Breast epithelium (tissue), 3 donors: ENCODE measurements at regions not wholly inside any gene's neighbourhood (a gene's known extent, or its start where the extent isn't known, plus 50 kb on each side); places are given as distances from the start of the nearest gene placed in this dataset.

ENCODE experiments used
- POLR2A ChIP-seq: fragments of 450-650 bp; IDR thresholded peaks from one replicate; pipeline ENCODE4 v1.6.1; 2016; ENCODE audit warnings: antibody characterized with exemption, mild to moderate bottlenecking, moderate library complexity
- POLR2AphosphoS5 ChIP-seq, 3 donors: sonication (generic); formaldehyde crosslinking; IDR thresholded peaks; one replicate each; pipeline ENCODE4 v1.6.1; 2017; ENCODE audit warnings: antibody characterized with exemption in 3 of 3
- TF ChIP-seq, protein P1 (sequence below), 3 donors: fragments of 450-650 bp; IDR thresholded peaks; one replicate each; pipeline ENCODE4 v1.5.1; 2016 to 2017; ENCODE audit warnings: antibody characterized with exemption in 3 of 3, mild to moderate bottlenecking in 3 of 3, moderate library complexity in 3 of 3

GRCh38 chr9:29144476-29144875, 1571.2 kb upstream of the C9orf72 start:
- TF ChIP-seq, protein P1, sequence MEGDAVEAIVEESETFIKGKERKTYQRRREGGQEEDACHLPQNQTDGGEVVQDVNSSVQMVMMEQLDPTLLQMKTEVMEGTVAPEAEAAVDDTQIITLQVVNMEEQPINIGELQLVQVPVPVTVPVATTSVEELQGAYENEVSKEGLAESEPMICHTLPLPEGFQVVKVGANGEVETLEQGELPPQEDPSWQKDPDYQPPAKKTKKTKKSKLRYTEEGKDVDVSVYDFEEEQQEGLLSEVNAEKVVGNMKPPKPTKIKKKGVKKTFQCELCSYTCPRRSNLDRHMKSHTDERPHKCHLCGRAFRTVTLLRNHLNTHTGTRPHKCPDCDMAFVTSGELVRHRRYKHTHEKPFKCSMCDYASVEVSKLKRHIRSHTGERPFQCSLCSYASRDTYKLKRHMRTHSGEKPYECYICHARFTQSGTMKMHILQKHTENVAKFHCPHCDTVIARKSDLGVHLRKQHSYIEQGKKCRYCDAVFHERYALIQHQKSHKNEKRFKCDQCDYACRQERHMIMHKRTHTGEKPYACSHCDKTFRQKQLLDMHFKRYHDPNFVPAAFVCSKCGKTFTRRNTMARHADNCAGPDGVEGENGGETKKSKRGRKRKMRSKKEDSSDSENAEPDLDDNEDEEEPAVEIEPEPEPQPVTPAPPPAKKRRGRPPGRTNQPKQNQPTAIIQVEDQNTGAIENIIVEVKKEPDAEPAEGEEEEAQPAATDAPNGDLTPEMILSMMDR (IDR thresholded peaks at IDR 0.05) = no peak
- TF ChIP-seq POLR2AphosphoS5 (IDR thresholded peaks at IDR 0.05) (no peak), POLR2A (no peak)
